ENCODE measurements at regions not wholly inside any gene's neighbourhood (a gene's known extent, or its start where the extent isn't known, plus 50 kb on each side); places are given as distances from the start of the nearest gene placed in this dataset.

DNA sequence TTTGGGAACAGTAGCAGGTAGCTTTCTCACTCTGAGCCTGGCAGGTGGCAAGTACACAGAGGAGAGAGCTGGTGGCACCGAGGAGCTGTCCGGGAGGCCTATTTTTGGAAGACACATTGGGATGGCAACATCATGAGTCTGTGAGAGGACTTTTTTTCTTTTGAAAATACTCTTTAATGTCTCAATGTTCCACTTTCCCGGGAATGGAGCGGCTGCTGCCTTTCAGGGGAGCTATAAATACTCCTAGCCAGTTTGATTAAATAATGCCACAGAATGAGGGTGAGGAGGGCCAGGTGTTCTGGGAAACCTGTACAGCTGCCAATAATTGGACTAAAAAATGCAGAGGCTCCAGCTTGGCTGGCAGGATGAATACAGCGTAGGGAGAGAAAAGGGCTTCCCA, 93.3 kb upstream of the COG2 start:
- in situ Hi-C loops (cut with HindIII; ENCODE audit: extremely low pct_ligation_motif_present, low pct_unique_long_range_greater_than_20kb) (no loop called here), intact Hi-C loops (cut with micrococcal nuclease; ENCODE audit: unreplicated experiment) (no loop called here)
- Histone ChIP-seq H3K4me1 (ENCODE audit: insufficient read depth, low read length) (no peaks in the 10 kb centered on the region), H3K9me3 (ENCODE audit: low read length) (no peaks in the 10 kb centered on the region), H3K4me2 (ENCODE audit: low read depth, low read length) (no peak overlapping the region), H3K27ac (ENCODE audit: extremely low read length, insufficient read depth, low read length) (no peak overlapping the region), H3K79me2 (ENCODE audit: insufficient read depth, low read length) (no peaks in the 10 kb centered on the region), H2AFZ (ENCODE audit: low read length) (no peak overlapping the region), H3K27me3 (ENCODE audit: control insufficient read depth in 1 of 2, insufficient read depth in 2 of 2, low read length in 2 of 2) (no peaks in the 10 kb centered on the region), H3K36me3 (replicated peaks in 1 of 2; ENCODE audit: control insufficient read depth in 1 of 2, insufficient read depth in 2 of 2, low read length in 2 of 2) (no peaks in the 10 kb centered on the region), H3K9ac (ENCODE audit: insufficient read depth, low read depth, low read length) (no peak overlapping the region), H4K20me1 (ENCODE audit: insufficient read depth, low read length) (no peaks in the 10 kb centered on the region), H3K4me3 (replicated peaks in 1 of 3; ENCODE audit: insufficient read depth in 1 of 3, low read depth in 2 of 3, low read length in 3 of 3) (no peak overlapping the region)
- ChIA-PET POLR2A (no interaction called here), CTCF (ENCODE audit: low intra/inter-chr PET ratio, low total read pairs) (no interaction called here)
- ATAC-seq, result no peak
- FAIRE-seq, result no peak
- 44% methylated on average over 5 of the region's 5 CpGs for WGBS (ENCODE audit: low lambda C conversion rate)
- DNase-seq (ENCODE audit: low spot score), result no peak
- BruUV-seq (replicated peaks), result no TSS peak
- no peak for TF ChIP-seq KDM6A (CRISPR knock-in tag; IDR thresholded peaks at IDR 0.05; ENCODE audit: low read depth)
- no peak for TF ChIP-seq THYN1 (CRISPR knock-in tag; IDR thresholded peaks at IDR 0.05; ENCODE audit: borderline replicate concordance, low read depth)
- TF ChIP-seq UBTF (CRISPR knock-in tag; IDR thresholded peaks at IDR 0.05), result no peak
- TF ChIP-seq MXD4 (CRISPR knock-in tag; IDR thresholded peaks at IDR 0.05), result no peak
- no peak for TF ChIP-seq ZNF354B (CRISPR knock-in tag; IDR thresholded peaks at IDR 0.05)
- TF ChIP-seq MXI1 (IDR thresholded peaks at IDR 0.05; ENCODE audit: borderline replicate concordance, low read depth, low read length), result no peak
- no peak for TF ChIP-seq ARID4A (CRISPR knock-in tag; IDR thresholded peaks at IDR 0.05; ENCODE audit: borderline replicate concordance)
- no peak for TF ChIP-seq HNRNPL (IDR thresholded peaks at IDR 0.05; ENCODE audit: low read depth, low read length)
- TF ChIP-seq, protein P1, sequence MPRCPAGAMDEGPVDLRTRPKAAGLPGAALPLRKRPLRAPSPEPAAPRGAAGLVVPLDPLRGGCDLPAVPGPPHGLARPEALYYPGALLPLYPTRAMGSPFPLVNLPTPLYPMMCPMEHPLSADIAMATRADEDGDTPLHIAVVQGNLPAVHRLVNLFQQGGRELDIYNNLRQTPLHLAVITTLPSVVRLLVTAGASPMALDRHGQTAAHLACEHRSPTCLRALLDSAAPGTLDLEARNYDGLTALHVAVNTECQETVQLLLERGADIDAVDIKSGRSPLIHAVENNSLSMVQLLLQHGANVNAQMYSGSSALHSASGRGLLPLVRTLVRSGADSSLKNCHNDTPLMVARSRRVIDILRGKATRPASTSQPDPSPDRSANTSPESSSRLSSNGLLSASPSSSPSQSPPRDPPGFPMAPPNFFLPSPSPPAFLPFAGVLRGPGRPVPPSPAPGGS (CRISPR knock-in tag; IDR thresholded peaks at IDR 0.05), result no peak
- TF ChIP-seq, protein P2, sequence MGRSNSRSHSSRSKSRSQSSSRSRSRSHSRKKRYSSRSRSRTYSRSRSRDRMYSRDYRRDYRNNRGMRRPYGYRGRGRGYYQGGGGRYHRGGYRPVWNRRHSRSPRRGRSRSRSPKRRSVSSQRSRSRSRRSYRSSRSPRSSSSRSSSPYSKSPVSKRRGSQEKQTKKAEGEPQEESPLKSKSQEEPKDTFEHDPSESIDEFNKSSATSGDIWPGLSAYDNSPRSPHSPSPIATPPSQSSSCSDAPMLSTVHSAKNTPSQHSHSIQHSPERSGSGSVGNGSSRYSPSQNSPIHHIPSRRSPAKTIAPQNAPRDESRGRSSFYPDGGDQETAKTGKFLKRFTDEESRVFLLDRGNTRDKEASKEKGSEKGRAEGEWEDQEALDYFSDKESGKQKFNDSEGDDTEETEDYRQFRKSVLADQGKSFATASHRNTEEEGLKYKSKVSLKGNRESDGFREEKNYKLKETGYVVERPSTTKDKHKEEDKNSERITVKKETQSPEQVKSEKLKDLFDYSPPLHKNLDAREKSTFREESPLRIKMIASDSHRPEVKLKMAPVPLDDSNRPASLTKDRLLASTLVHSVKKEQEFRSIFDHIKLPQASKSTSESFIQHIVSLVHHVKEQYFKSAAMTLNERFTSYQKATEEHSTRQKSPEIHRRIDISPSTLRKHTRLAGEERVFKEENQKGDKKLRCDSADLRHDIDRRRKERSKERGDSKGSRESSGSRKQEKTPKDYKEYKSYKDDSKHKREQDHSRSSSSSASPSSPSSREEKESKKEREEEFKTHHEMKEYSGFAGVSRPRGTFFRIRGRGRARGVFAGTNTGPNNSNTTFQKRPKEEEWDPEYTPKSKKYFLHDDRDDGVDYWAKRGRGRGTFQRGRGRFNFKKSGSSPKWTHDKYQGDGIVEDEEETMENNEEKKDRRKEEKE (IDR thresholded peaks at IDR 0.05), result no peak
- TF ChIP-seq, protein P3, sequence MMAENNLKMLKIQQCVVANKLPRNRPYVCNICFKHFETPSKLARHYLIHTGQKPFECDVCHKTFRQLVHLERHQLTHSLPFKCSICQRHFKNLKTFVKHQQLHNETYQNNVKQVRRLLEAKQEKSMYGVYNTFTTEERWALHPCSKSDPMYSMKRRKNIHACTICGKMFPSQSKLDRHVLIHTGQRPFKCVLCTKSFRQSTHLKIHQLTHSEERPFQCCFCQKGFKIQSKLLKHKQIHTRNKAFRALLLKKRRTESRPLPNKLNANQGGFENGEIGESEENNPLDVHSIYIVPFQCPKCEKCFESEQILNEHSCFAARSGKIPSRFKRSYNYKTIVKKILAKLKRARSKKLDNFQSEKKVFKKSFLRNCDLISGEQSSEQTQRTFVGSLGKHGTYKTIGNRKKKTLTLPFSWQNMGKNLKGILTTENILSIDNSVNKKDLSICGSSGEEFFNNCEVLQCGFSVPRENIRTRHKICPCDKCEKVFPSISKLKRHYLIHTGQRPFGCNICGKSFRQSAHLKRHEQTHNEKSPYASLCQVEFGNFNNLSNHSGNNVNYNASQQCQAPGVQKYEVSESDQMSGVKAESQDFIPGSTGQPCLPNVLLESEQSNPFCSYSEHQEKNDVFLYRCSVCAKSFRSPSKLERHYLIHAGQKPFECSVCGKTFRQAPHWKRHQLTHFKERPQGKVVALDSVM (CRISPR knock-in tag; IDR thresholded peaks at IDR 0.05), result no peak
- no peak for TF ChIP-seq SMYD3 (CRISPR knock-in tag; IDR thresholded peaks at IDR 0.05)
- no peak for TF ChIP-seq ISX (CRISPR knock-in tag; conservative IDR thresholded peaks at IDR 0.05)

All from HepG2 (cell line).